HCT116 (cell line): ENCODE measurements at regions not wholly inside any gene's neighbourhood (a gene's known extent, or its start where the extent isn't known, plus 50 kb on each side); places are given as distances from the start of the nearest gene placed in this dataset.

Experiments
- ATAC-seq: fragments of 200-7000 bp; cut with Tn5 transposase; 2 replicates; pipeline ENCODE4 v1.9.1; 2020; ENCODE audit warnings: mild to moderate bottlenecking, moderate library complexity
- BruUV-seq: library from RNA; stranded (reverse); fragments of 400-500 nt; replicated peaks from 2 replicates; lab custom pipeline; 2021; lab: Mats Ljungman, UMichigan
- CTCF ChIA-PET: fragments of 300-600 bp; sonication (Branson Sonifier 250); formaldehyde crosslinking; loops from one replicate; lab custom pipeline; 2021; ENCODE audit warnings: antibody characterized with exemption; lab: Charles Lee
- POLR2A ChIA-PET: fragments of 300-600, 350-600 bp; sonication (Branson Sonifier 250); formaldehyde crosslinking; loops from one replicate; lab custom pipeline; 2021; ENCODE audit warnings: antibody characterized with exemption; lab: Charles Lee
- RAD21 ChIA-PET, 2 experiments: fragments of 300-600 bp; sonication (Branson Sonifier 250); formaldehyde crosslinking; loops; one replicate each; lab custom pipeline; 2023; ENCODE audit warnings: low total read pairs in 2 of 2; ENCODE audit not compliant: uncharacterized antibody in 2 of 2, unreplicated experiment in 2 of 2, low non-redundant PET in 1 of 2; lab: Charles Lee
- DNase-seq: peaks from one replicate; pipeline ENCODE4 v3.0.0-alpha.2; 2010; ENCODE audit warnings: low read depth, low spot score
- H2AFZ ChIP-seq: fragments of 200-600 bp; shearing (Covaris generic), sonication (generic); 2 replicates; pipeline ENCODE4 v1.6.1; 2017; ENCODE audit warnings: low read depth, mixed run types, mixed read lengths, antibody characterized with exemption, low read length; ENCODE audit not compliant: poor library complexity, severe bottlenecking
- H3K27ac ChIP-seq: 2 replicates; pipeline ENCODE4 v1.5.1; 2012; ENCODE audit warnings: low read depth, low read length
- H3K27me3 ChIP-seq: fragments of 200-600 bp; sonication (generic); 2 replicates; pipeline ENCODE4 v1.6.1; 2016; ENCODE audit warnings: mixed run types, low read length, mixed read lengths; ENCODE audit not compliant: insufficient read depth
- H3K36me3 ChIP-seq, 2 experiments: fragments of 200-500 bp in 1 of 2; fragments of 200-600 bp in 1 of 2; sonication (Bioruptor generic) in 1 of 2; sonication (generic) in 1 of 2; 2 replicates each; pipeline versions ENCODE4 v1.5.1 to v1.6.1; 2014 to 2016; ENCODE audit warnings: low read length in 2 of 2, inconsistent platforms in 1 of 2, mixed read lengths in 1 of 2, mixed run types in 1 of 2; ENCODE audit not compliant: insufficient read depth in 2 of 2, control insufficient read depth in 1 of 2
- H3K4me1 ChIP-seq, 2 experiments: fragments of 200-600 bp in 1 of 2; sonication (generic) in 1 of 2; 2 replicates each; pipeline versions ENCODE4 v1.5.1 to v1.6.1; 2012 to 2017; ENCODE audit warnings: low read length in 2 of 2, inconsistent platforms in 1 of 2, mild to moderate bottlenecking in 1 of 2, mixed read lengths in 1 of 2, mixed run types in 1 of 2, moderate library complexity in 1 of 2; ENCODE audit not compliant: insufficient read depth in 2 of 2, control insufficient read depth in 1 of 2
- H3K4me2 ChIP-seq: fragments of 200-600 bp; sonication (generic); 2 replicates; pipeline ENCODE4 v1.6.1; 2017; ENCODE audit warnings: mixed run types, low read length, mixed read lengths
- H3K4me3 ChIP-seq, 2 experiments: fragments of 200-600 bp in 1 of 2; sonication (generic) in 1 of 2; replicated peaks in 1 of 2; 2 replicates each; pipeline ENCODE4 v1.5.1; 2011 to 2016; ENCODE audit warnings: low read length in 2 of 2, control low read depth in 1 of 2, low read depth in 1 of 2, mild to moderate bottlenecking in 1 of 2, mixed read lengths in 1 of 2, mixed run types in 1 of 2
- H3K79me2 ChIP-seq: fragments of 200-600 bp; sonication (generic); 2 replicates; pipeline ENCODE4 v1.6.1; 2017; ENCODE audit warnings: mild to moderate bottlenecking, mixed run types, low read length, moderate library complexity, mixed read lengths; ENCODE audit not compliant: insufficient read depth
- H3K9ac ChIP-seq: fragments of 200-600 bp; sonication (generic); 2 replicates; pipeline ENCODE4 v1.6.1; 2016; ENCODE audit warnings: low read length, mixed read lengths
- H3K9me2 ChIP-seq: fragments of 200-600 bp; sonication (generic), shearing (Covaris generic); 2 replicates; pipeline ENCODE4 v1.6.1; 2017; ENCODE audit warnings: mixed run types, mild to moderate bottlenecking, moderate library complexity; ENCODE audit not compliant: insufficient read depth
- H3K9me3 ChIP-seq, 2 experiments: fragments of 200-500 bp in 1 of 2; fragments of 200-600 bp in 1 of 2; sonication (Bioruptor generic) in 1 of 2; sonication (generic) in 1 of 2; 2 replicates each; pipeline ENCODE4 v1.6.1; 2014 to 2017; ENCODE audit warnings: low read length in 2 of 2, mixed read lengths in 2 of 2, inconsistent platforms in 1 of 2, low read depth in 1 of 2, mild to moderate bottlenecking in 1 of 2, mixed run types in 1 of 2, moderate library complexity in 1 of 2; ENCODE audit not compliant: control insufficient read depth in 1 of 2, insufficient read depth in 1 of 2
- H4K20me1 ChIP-seq: fragments of 200-600 bp; sonication (generic), shearing (Covaris generic); 2 replicates; pipeline ENCODE4 v1.6.1; 2017; ENCODE audit warnings: mixed run types, mild to moderate bottlenecking, moderate library complexity; ENCODE audit not compliant: insufficient read depth
- CTCF ChIP-seq, 3 experiments: fragments of 200-600 bp in 1 of 3; sonication (generic) in 1 of 3; IDR thresholded peaks in 2 of 3; conservative IDR thresholded peaks in 1 of 3; 2 replicates each; pipeline ENCODE4 v1.5.1; 2012 to 2017; ENCODE audit warnings: low read depth in 2 of 3, low read length in 2 of 3, antibody characterized with exemption in 1 of 3, borderline replicate concordance in 1 of 3, control low read depth in 1 of 3, mild to moderate bottlenecking in 1 of 3, mixed read lengths in 1 of 3, mixed run types in 1 of 3, moderate library complexity in 1 of 3; ENCODE audit not compliant: insufficient read depth in 1 of 3
- ZNF274 ChIP-seq: fragments of 200-500 bp; sonication (Bioruptor generic); IDR thresholded peaks from 2 replicates; pipeline ENCODE4 v1.6.1; 2014; ENCODE audit warnings: mild to moderate bottlenecking, low read depth, low read length, inconsistent platforms
- intact Hi-C: fragments of 100-400 bp; cut with micrococcal nuclease; formaldehyde crosslinking; loops from 2 replicates; pipeline ENCODE4 v1.10.0; 2022
- TF ChIP-seq, protein P1 (sequence below): IDR thresholded peaks from 2 replicates; pipeline ENCODE4 v1.6.1; 2012

DNA sequence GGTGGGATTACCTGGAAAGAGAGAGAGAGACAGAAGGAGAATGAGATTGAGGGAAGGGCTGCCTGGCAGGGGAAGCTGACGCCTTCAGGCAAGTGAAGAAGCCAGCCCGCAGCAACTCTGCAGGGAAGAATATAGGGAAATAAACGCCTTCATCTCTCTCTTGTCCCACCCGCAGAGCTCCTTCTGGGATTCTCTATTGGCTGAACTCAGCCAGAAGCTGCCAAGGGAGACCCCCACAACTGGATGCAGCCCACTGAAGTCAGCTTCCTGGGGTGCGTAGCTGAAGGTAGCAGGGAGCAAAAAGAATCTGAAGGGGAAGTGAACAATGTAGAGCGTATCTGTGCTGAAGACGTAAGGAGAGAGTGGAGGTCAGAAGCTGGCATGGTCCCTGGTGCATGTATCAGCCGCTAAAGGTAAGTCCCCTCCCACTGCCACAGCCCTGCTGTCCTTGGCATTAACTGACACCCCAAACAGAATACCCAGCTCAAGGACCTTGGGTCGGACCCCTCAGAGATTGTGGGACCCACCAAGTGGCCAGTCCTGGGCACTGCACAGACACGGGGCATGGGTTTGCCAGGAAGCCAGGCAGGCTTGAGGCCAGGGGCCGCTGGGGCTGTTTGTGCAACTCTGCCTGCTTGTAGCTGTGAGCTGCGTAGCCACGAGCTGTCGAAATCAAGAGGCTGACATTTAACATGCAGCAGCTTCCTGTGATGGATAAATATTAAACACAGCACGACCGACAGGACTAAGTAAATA lies 469.9 kb downstream of the MN1 start:
- H2AFZ ChIP-seq = no peak overlapping the region
- peak; percentile 64 for ATAC-seq

More for the DNA sequence above, 469.9 kb downstream of the MN1 start:
- no peaks in the 10 kb centered on the region for H3K9me2 ChIP-seq
- no peak overlapping the region for H3K4me3 ChIP-seq
- no peak overlapping the region for H3K27ac ChIP-seq
- intact Hi-C loops = no loop called here
- H3K27me3 ChIP-seq = peaks cover 67% of the 10 kb centered on the region
- H3K9me3 ChIP-seq = no peaks in the 10 kb centered on the region
- no peak overlapping the region for H3K9ac ChIP-seq
- ChIA-PET CTCF (interaction anchor here (1.2 kb wide), 1 partner anchor 967 kb away, joined by 3 read pairs; no protein-coding TSS in a partner anchor), RAD21 (no interaction called here), POLR2A (no interaction called here)
- no peaks in the 10 kb centered on the region for H3K79me2 ChIP-seq
- BruUV-seq = no TSS peak
- no peaks in the 10 kb centered on the region for H3K36me3 ChIP-seq
- H4K20me1 ChIP-seq = no peaks in the 10 kb centered on the region
- H3K4me1 ChIP-seq = no peaks in the 10 kb centered on the region
- DNase-seq = no peak
- TF ChIP-seq, protein P1, sequence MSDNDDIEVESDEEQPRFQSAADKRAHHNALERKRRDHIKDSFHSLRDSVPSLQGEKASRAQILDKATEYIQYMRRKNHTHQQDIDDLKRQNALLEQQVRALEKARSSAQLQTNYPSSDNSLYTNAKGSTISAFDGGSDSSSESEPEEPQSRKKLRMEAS = no peak
- TF ChIP-seq ZNF274 (no peak), CTCF (IDR thresholded peaks at IDR 0.05 in 2 of 3, conservative IDR thresholded peaks at IDR 0.05 in 1 of 3; ENCODE audit: borderline replicate concordance in 1 of 3, insufficient read depth in 1 of 3, low read depth in 2 of 3, low read length in 2 of 3) (peak in 2 of 3 experiments; percentile 34 to 36; a peak in 4 of 6 replicates)
- H3K4me2 ChIP-seq = no peak overlapping the region
